Neuronal stem cell (in vitro differentiated cells): ENCODE measurements at regions not wholly inside any gene's neighbourhood (a gene's known extent, or its start where the extent isn't known, plus 50 kb on each side); places are given as distances from the start of the nearest gene placed in this dataset.

Source experiments
- DNase-seq: peaks from one replicate; pipeline ENCODE4 v3.0.0-alpha.2; 2013; ENCODE audit warnings: low spot score
- H2AFZ ChIP-seq: one replicate; pipeline ENCODE4 v1.6.1; 2013; ENCODE audit warnings: mild to moderate bottlenecking, low read length, inconsistent platforms
- H2AK5ac ChIP-seq: 2 replicates; pipeline ENCODE4 v1.6.1; 2013; ENCODE audit warnings: low read depth, mild to moderate bottlenecking, inconsistent platforms, low read length, moderate library complexity, mixed read lengths
- H2BK120ac ChIP-seq: 2 replicates; pipeline ENCODE4 v1.6.1; 2013; ENCODE audit warnings: low read depth, mild to moderate bottlenecking, inconsistent platforms, low read length, moderate library complexity, mixed read lengths
- H2BK12ac ChIP-seq: one replicate; pipeline ENCODE4 v1.6.1; 2013; ENCODE audit warnings: low read length, inconsistent platforms
- H2BK15ac ChIP-seq: 2 replicates; pipeline ENCODE4 v1.6.1; 2013; ENCODE audit warnings: mild to moderate bottlenecking, low read length, inconsistent platforms, mixed read lengths
- H2BK5ac ChIP-seq: one replicate; pipeline ENCODE4 v1.6.1; 2013; ENCODE audit warnings: inconsistent platforms, mild to moderate bottlenecking, low read length, moderate library complexity
- H3K14ac ChIP-seq: one replicate; pipeline ENCODE4 v1.6.1; 2013; ENCODE audit warnings: low read length, inconsistent platforms
- H3K18ac ChIP-seq: 2 replicates; pipeline ENCODE4 v1.6.1; 2013; ENCODE audit warnings: low read length, inconsistent platforms
- H3K23ac ChIP-seq: 2 replicates; pipeline ENCODE4 v1.6.1; 2013; ENCODE audit warnings: low read depth, mild to moderate bottlenecking, mixed read lengths, low read length, inconsistent platforms; ENCODE audit not compliant: poor library complexity
- H3K27ac ChIP-seq: replicated peaks from 3 replicates; pipeline ENCODE4 v1.5.1; 2013; ENCODE audit warnings: low read length, inconsistent platforms
- H3K27me3 ChIP-seq, 3 experiments: 2 replicates each; pipeline ENCODE4 v1.6.1; 2013; ENCODE audit warnings: low read length in 3 of 3, mild to moderate bottlenecking in 2 of 3, inconsistent platforms in 1 of 3, low read depth in 1 of 3, mixed read lengths in 1 of 3, moderate library complexity in 1 of 3; ENCODE audit not compliant: control insufficient read depth in 3 of 3, insufficient read depth in 3 of 3
- H3K36me3 ChIP-seq, 2 donors: replicated peaks in 1 of 2; 2 replicates each; pipeline ENCODE4 v1.6.1; 2013; ENCODE audit warnings: low read length in 2 of 2; ENCODE audit not compliant: control insufficient read depth in 2 of 2, insufficient read depth in 2 of 2
- H3K4ac ChIP-seq: 2 replicates; pipeline ENCODE4 v1.6.1; 2013; ENCODE audit warnings: inconsistent platforms, mild to moderate bottlenecking, low read length, moderate library complexity
- H3K4me1 ChIP-seq, 2 donors: 1 replicate in 1 of 2; 2 replicates in 1 of 2; pipeline ENCODE4 v1.6.1; 2013; ENCODE audit warnings: low read length in 2 of 2, low read depth in 1 of 2; ENCODE audit not compliant: control insufficient read depth in 2 of 2, insufficient read depth in 1 of 2
- H3K4me2 ChIP-seq: one replicate; pipeline ENCODE4 v1.6.1; 2013; ENCODE audit warnings: mild to moderate bottlenecking, low read length, inconsistent platforms; ENCODE audit not compliant: insufficient read depth, poor library complexity, severe bottlenecking
- H3K4me3 ChIP-seq, 2 donors: 2 replicates each; pipeline ENCODE4 v1.5.1; 2013; ENCODE audit warnings: low read length in 2 of 2, mild to moderate bottlenecking in 2 of 2, inconsistent platforms in 1 of 2, moderate library complexity in 1 of 2
- H3K79me1 ChIP-seq: one replicate; pipeline ENCODE4 v1.6.1; 2013; ENCODE audit warnings: low read depth, mild to moderate bottlenecking, inconsistent platforms, low read length, moderate library complexity
- H3K9ac ChIP-seq: one replicate; pipeline ENCODE4 v1.6.1; 2013; ENCODE audit warnings: mild to moderate bottlenecking, low read depth, low read length, inconsistent platforms; ENCODE audit not compliant: poor library complexity
- H3K9me3 ChIP-seq, 2 donors: replicated peaks in 1 of 2; 2 replicates each; pipeline versions ENCODE3 to v1.6.1; 2013; ENCODE audit warnings: low read length in 2 of 2, mild to moderate bottlenecking in 2 of 2, inconsistent platforms in 1 of 2, low read depth in 1 of 2, mixed read lengths in 1 of 2, moderate library complexity in 1 of 2; ENCODE audit not compliant: control insufficient read depth in 2 of 2, insufficient read depth in 1 of 2
- H4K8ac ChIP-seq: one replicate; pipeline ENCODE4 v1.6.1; 2013; ENCODE audit warnings: low read depth, mild to moderate bottlenecking, inconsistent platforms, low read length, moderate library complexity
- H4K91ac ChIP-seq: one replicate; pipeline ENCODE4 v1.6.1; 2013; ENCODE audit warnings: low read length, low read depth, mild to moderate bottlenecking, inconsistent platforms; ENCODE audit not compliant: poor library complexity
- WGBS, 2 donors: extraction: QIAGEN DNeasy Blood & Tissue Kit; methylation state at CpG; one replicate each; pipeline ENCODE4 v1.1.7; 2013; ENCODE audit warnings: missing lambda C conversion rate in 2 of 2, mixed read lengths in 1 of 2; ENCODE audit not compliant: insufficient read length in 2 of 2, insufficient replicate concordance in 1 of 2; ENCODE audit errors: extremely low coverage in 2 of 2; 5-methylcytosine and 5-hydroxymethylcytosine counted together

GRCh38 chr16:8342276-8342675, 248.0 kb downstream of the TMEM114 start:
- no peaks in the 10 kb centered on the region for H3K9me3 ChIP-seq
- H3K4me1 ChIP-seq, result no peaks in the 10 kb centered on the region
- H3K14ac ChIP-seq, result no peak overlapping the region
- H3K4ac ChIP-seq, result no peak overlapping the region
- H2BK15ac ChIP-seq, result no peak overlapping the region
- H3K4me3 ChIP-seq, result no peak overlapping the region
- H3K9ac ChIP-seq, result no peak overlapping the region
- H3K27ac ChIP-seq, result no peak overlapping the region
- H3K27me3 ChIP-seq, result no peaks in the 10 kb centered on the region
- WGBS, 2 donors, result no CpG with 5 or more reads among the region's 4 CpGs
- no peak overlapping the region for H2AFZ ChIP-seq
- no peak overlapping the region for H2BK12ac ChIP-seq
- H2AK5ac ChIP-seq, result no peak overlapping the region
- no peak overlapping the region for H4K91ac ChIP-seq
- H2BK120ac ChIP-seq, result no peak overlapping the region
- H3K23ac ChIP-seq, result no peak overlapping the region
- no peak overlapping the region for H3K18ac ChIP-seq
- DNase-seq, result no peak
- H2BK5ac ChIP-seq, result no peak overlapping the region
- no peak overlapping the region for H3K4me2 ChIP-seq
- no peak overlapping the region for H4K8ac ChIP-seq
- no peaks in the 10 kb centered on the region for H3K79me1 ChIP-seq
- no peaks in the 10 kb centered on the region for H3K36me3 ChIP-seq

DNA sequence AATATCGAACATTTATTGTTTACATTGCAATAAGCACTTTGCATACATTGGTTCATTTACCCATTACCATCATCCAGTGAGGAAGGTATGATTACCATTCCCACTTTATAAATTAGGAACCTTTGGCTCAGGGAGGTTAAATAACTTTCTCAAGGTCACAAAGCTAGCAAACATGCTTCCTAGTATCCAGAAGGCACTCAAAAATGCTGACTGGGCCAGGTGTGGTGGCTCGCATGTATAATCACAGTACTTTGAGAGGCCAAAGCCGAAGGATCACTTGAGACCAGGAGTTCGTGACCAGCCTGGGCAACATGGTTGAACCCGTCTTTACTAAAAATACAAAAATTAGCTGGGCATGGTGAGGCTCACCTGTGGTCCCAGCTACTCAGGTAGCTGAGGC, 259.6 kb downstream of the TMEM114 start:
- no peaks in the 10 kb centered on the region for H3K79me1 ChIP-seq
- H3K18ac ChIP-seq, result no peak overlapping the region
- H3K9me3 ChIP-seq, result peaks cover 0 to 2% of the 10 kb centered on the region in 2 donors
- no peaks in the 10 kb centered on the region for H3K27me3 ChIP-seq
- no peaks in the 10 kb centered on the region for H3K36me3 ChIP-seq
- H3K14ac ChIP-seq, result no peak overlapping the region
- no peak overlapping the region for H2AK5ac ChIP-seq
- no peak overlapping the region for H2BK120ac ChIP-seq
- H2BK15ac ChIP-seq, result no peak overlapping the region
- no peak overlapping the region for H3K9ac ChIP-seq
- no peak overlapping the region for H3K23ac ChIP-seq
- no peak overlapping the region for H2BK12ac ChIP-seq
- H3K4me2 ChIP-seq, result no peak overlapping the region
- no peak overlapping the region for H2AFZ ChIP-seq
- H4K91ac ChIP-seq, result no peak overlapping the region
- WGBS, 2 donors, result no CpG with 5 or more reads among the region's 5 CpGs
- H3K27ac ChIP-seq, result no peak overlapping the region
- H3K4me3 ChIP-seq, result no peak overlapping the region
- no peak for DNase-seq
- H4K8ac ChIP-seq, result no peak overlapping the region
- H3K4me1 ChIP-seq, result peaks cover 0 to 2% of the 10 kb centered on the region in 2 donors
- no peak overlapping the region for H2BK5ac ChIP-seq
- H3K4ac ChIP-seq, result no peak overlapping the region

- H3K4me2 ChIP-seq, result no peak overlapping the region
- no peak overlapping the region for H4K91ac ChIP-seq
- no peak overlapping the region for H3K9ac ChIP-seq
- H3K36me3 ChIP-seq, result no peaks in the 10 kb centered on the region
- no peak overlapping the region for H2BK120ac ChIP-seq
- WGBS, 2 donors, result no CpG with 5 or more reads among the region's 9 CpGs
- H2BK5ac ChIP-seq, result no peak overlapping the region
- H3K18ac ChIP-seq, result no peak overlapping the region
- peaks cover 0 to 2% of the 10 kb centered on the region in 2 donors for H3K4me1 ChIP-seq
- H3K4ac ChIP-seq, result no peak overlapping the region
- DNase-seq, result no peak
- no peak overlapping the region for H3K14ac ChIP-seq
- no peak overlapping the region for H3K23ac ChIP-seq
- no peak overlapping the region for H2AK5ac ChIP-seq
- H3K9me3 ChIP-seq, result peaks cover 0 to 2% of the 10 kb centered on the region in 2 donors
- no peak overlapping the region for H3K4me3 ChIP-seq
- no peak overlapping the region for H4K8ac ChIP-seq
- no peak overlapping the region for H2BK15ac ChIP-seq
- H3K79me1 ChIP-seq, result no peaks in the 10 kb centered on the region
- no peak overlapping the region for H2AFZ ChIP-seq
- H3K27me3 ChIP-seq, result no peaks in the 10 kb centered on the region
- H2BK12ac ChIP-seq, result no peak overlapping the region
- no peak overlapping the region for H3K27ac ChIP-seq
Observed at GRCh38 chr16:8326232-8326631, 264.1 kb downstream of the TMEM114 start.

GRCh38 chr16:8323153-8323552, 267.2 kb downstream of the TMEM114 start:
- H3K14ac ChIP-seq, result no peak overlapping the region
- peaks cover 0 to 2% of the 10 kb centered on the region in 2 donors for H3K9me3 ChIP-seq
- no peak overlapping the region for H3K4me3 ChIP-seq
- H3K27ac ChIP-seq, result no peak overlapping the region
- no peak overlapping the region for H3K4me2 ChIP-seq
- H2AK5ac ChIP-seq, result no peak overlapping the region
- H3K36me3 ChIP-seq, result no peaks in the 10 kb centered on the region
- no peak overlapping the region for H2AFZ ChIP-seq
- peaks cover 0 to 4% of the 10 kb centered on the region in 2 donors for H3K4me1 ChIP-seq
- no peak overlapping the region for H2BK5ac ChIP-seq
- H2BK120ac ChIP-seq, result no peak overlapping the region
- H2BK12ac ChIP-seq, result no peak overlapping the region
- no peaks in the 10 kb centered on the region for H3K79me1 ChIP-seq
- no peak overlapping the region for H4K8ac ChIP-seq
- no peak overlapping the region for H3K4ac ChIP-seq
- H3K9ac ChIP-seq, result no peak overlapping the region
- no peaks in the 10 kb centered on the region for H3K27me3 ChIP-seq
- H4K91ac ChIP-seq, result no peak overlapping the region
- H2BK15ac ChIP-seq, result no peak overlapping the region
- DNase-seq, result no peak
- no CpG with 5 or more reads among the region's 2 CpGs for WGBS, 2 donors
- no peak overlapping the region for H3K23ac ChIP-seq
- H3K18ac ChIP-seq, result no peak overlapping the region
